GM21529 (cell line): ENCODE measurements at regions not wholly inside any gene's neighbourhood (a gene's known extent, or its start where the extent isn't known, plus 50 kb on each side); places are given as distances from the start of the nearest gene placed in this dataset.
"Not testable (repeated sequence)": the region's sequence is repeated elsewhere in the genome, so short reads cannot be mapped to it uniquely, and the experiment has no call there.

Experiments
- ATAC-seq: cut with Tn5 transposase; IDR thresholded peaks from one replicate; pipeline ENCODE4 v1.9.1; 2021; ENCODE audit not compliant: unreplicated experiment

DNA sequence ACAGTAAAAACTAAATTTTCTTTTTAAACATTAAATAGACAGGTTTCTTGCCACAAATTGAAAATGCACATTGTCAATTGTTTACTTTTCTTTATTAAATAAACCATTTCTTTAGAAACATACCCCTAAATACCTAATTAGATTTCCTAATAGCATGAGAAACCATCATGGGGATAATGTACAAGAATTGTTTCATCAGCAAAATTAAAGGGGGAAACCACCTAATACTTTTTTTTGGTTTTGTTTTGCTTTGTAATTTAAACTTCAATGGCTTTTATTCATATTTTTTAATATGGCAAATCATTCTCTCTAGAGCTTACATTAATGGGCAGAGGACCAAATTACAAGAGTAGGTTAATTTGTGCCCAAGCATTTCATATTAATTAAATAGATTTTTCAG is 987.9 kb downstream of the EPHA7 start:
- no peak for ATAC-seq

DNA sequence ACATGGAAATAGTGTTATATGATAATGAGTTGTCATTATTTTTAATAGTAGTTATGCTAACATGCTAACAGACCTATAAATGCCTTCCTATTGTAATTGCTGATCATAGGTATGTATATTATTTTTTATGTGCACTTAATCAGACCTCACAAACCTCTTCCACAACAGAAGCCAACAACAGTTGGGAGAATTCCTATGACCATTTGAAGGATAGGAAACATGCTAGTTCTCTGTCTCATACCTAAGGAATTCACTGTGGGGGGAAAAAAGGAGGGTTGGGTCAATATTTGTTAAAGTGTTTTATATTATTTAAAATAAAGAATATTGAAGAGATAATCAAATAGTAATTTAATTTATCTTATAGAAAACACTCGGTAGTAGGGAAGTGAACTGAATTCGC is 990.9 kb downstream of the EPHA7 start:
- ATAC-seq, result no peak

DNA sequence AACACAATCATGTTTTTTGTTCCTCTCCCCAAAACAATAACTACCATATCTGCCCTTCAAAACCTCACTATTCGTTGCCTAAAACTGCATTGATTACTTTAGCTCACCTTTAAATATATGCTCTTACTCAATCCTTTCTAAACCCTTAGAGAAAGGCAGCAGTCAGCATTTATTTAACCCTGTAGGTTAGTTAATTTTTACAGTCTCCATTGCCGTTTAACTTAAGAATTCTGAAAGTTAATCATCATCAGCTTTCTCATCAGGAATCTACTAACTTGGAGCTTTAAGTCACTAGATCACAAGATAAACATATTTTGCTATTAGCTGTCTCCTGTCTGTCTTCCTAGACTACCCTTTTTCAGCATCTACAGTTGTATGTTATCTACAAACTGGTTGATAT is 991.9 kb downstream of the EPHA7 start:
- ATAC-seq, result no peak

DNA sequence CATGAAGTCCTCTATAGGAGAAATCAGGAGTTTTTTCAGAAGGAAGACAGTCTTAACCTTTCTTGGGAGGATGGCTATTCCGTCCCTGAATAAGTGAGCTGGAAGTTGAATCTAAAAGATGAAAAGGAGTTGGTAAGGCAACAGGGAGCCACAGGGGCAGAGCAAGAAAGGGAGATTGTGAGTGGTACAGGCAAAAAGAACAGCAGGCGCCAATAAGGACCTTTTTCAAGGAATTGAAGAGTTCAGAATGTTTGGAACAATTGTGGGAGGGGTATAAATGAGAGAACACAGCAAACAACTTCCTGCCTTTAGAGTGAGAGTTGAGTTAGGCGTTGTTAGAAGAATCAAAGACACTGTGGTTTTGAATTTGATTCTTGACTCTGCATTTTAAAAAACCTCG is 1003.7 kb downstream of the EPHA7 start:
- ATAC-seq, result no peak

DNA sequence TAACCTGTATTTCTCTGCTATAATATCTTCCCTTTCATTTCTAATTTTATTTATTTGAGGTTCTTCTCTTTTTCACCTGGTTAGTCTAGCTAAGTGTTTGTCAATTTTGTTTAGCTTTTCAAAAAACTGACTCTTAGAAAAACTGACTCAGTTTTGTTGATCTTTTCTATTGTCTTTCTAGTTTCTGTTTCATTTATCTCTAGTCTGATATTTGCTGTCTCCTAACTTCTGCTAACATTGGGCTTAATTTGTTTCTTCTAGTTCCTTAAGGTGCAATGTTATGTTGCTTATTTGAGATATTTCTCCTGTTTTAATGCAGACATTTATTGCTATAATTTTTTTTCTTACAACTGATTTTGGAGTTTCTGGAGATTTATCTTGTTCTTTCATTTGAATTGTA is 1011.0 kb downstream of the EPHA7 start:
- ATAC-seq, result no peak

DNA sequence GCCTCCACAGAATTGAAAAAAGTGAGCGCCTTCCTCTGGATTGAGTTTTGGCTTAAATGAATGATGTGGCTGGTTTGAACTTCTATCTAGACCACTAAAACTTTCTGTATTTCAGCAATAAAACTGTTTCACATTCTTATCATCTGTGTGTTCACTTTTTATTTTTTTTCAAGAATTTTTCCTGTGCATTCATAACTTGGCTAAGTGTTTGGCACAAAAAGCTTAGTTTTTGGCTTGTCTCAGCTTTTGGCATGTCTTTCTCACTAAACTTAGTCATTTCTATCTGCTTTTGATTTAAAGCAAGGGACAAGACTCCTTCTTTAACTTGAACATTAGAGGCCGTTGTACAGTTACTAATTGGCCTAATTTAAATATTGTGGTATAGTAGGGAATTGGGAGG is 1015.1 kb downstream of the EPHA7 start:
- no peak for ATAC-seq

DNA sequence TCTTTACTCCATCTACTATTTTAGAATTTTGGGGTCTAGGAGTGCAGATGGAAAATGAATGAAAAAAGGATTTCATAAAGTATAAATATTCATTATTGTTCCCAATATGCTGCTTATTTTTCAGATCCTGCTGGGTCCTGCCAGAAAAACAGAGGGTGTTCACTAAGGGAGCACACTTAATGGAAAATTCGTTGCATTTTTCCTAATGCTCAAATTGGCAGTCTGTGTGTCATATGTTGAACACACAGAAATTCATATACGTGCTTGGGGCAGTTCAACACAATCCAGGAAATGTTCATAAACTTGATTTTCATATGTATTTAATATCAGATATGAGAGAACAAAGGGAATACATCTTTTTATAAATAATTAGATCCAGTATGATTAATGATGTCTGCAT is 1019.4 kb downstream of the EPHA7 start:
- ATAC-seq, result no peak

DNA sequence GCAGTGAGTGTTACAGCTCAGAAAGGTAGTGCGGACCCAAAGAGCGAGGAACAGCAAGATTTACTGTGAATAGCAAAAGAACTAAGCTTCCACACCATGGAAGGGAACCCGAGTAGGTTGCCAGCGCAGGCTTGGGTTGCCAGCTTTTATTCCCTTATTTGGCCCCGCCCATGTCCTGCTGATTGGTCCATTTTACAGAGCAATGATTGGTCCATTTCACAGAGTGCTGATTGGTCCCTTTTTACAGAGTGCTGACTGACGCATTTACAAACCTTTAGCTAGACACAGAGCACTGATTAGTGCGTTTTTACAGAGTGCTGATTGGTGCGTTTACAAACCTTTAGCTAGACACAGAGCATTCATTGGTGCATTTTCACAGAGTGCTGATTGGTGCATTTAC is 1030.7 kb downstream of the EPHA7 start:
- not testable (repeated sequence) for ATAC-seq

DNA sequence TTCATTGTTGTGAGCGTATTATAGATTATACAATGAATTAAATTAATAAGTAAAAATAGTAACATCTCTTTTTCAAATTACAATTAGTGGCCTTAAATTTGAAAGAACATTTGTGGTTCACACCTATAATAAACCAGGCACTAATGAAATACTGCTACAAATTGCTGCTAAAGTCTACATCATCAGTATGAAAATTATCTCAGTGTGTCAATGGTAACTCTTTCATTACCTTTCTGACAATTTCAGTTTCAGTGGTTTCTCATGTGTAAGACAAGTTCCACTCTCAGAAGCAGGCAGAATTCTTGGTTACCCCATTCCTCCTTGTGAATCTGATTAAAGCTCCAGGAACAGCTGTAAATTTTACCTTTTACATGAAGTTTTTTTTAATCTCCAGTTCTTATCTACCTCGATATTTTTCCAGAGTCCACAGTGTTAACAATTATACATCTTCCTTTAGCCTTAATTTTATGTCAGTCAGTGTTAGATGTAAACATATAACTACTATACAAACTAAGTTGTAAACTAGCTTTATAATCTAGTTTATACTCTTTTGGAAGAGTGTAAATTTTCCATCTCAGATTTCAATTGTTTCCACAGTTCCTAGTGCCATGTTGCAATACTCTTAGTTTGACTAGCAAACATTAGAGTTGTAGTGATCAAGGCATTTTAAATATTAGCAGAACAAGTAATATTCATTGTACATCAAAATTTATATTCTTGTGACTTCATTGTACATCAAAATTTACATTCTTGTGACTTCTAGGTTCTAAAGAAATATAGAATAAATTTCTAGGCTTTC is 1038.4 kb downstream of the EPHA7 start:
- ATAC-seq, result no peak

DNA sequence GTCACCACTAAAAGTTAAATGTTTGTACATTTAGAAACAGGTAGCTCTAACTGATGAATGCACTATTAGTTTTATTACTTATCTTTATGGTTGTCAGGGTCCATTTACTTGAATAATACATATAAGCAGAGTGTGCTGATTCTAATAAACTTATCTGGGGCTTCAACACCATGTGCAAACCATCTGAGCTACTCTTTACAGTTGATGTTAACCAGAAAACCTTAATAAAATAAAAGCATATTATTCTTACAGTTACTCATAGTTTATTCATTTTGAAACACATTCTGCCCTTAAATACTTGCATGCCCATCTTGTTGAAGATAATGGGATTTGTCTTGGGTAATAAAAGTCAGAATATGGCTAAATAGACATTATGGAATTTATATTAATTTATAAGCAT is 1042.2 kb downstream of the EPHA7 start:
- no peak for ATAC-seq

DNA sequence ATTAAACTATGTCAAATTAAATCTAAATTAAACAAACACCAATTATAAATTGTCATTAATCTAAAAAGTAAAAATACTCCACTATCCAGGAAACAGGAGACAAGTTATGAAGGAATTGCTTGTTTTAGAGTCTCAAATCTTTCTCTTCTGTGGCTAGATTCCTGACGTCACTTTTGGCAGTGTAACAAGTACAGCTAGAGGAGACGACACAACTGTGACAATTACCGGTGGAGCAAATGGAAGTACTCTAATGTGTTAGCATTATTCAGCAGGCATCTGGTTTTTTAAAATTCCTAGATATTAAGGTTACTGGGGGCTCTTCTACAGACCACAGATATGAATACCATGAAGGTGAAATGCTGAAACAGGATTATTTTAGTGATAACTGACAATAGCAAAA is 1042.7 kb downstream of the EPHA7 start:
- no peak for ATAC-seq

DNA sequence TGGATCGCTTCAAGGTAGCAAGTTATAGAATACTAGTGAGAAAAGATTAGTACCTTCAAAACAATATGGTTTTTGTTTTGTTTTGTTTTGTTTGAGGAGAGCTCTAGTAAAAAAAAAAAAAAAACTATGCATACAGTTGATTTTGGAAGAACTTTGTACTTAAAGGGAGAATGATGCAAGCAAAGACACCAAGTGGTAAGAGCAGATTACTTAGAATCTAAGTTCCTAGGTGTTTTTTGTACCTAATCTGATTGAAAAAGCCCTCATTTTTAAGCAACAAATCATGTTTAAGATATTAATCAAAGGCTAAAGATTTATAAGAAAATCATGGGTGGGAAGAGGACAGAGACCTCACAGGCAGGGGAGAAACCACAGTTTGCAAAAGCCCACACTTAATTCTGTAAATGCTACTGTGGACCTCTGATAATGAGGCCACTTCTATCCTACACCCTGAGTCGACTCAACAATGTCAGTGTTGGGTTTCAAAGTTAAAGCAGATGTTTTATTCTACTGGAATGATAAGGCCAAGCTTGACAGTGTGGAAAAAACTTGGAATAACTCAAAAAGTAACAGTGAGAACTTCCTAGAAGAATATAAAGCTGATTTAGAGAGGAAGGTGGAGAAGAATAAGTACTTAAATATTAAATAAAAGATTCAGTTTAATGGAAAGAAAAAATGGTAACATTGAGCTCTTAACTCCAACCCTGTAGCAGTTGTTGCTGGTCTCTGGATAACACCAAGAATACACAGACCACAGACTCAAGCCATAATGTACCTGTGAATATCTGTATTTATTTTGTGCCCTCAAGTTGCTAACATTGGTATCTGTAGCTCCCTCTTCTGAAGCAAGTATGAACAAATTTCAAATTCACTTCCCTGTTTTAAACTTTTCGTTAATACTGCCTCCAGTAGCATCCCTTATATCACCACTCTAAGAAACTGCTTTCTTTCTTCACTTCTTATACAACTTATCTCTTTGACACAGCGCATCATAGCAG is 1047.8 kb downstream of the EPHA7 start:
- no peak for ATAC-seq

DNA sequence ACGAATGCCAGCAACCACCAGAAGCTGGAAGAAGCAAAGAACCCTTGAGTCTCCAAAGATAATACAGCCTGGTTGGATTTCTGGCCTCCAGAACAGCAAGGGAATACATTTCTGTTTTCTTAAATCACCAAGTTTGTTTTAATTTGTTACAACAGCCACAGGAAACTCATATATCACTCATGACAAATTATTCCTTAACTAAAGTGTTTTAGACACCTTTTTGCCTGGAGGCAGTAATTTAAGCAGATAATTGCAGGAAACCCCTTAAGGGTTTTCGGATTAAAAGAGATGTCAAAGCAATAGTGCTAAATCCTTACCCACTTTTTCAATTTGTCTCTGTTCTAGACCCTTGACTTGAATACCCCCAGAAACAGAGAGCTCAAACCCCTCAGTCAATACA is 1050.0 kb downstream of the EPHA7 start:
- no peak for ATAC-seq

DNA sequence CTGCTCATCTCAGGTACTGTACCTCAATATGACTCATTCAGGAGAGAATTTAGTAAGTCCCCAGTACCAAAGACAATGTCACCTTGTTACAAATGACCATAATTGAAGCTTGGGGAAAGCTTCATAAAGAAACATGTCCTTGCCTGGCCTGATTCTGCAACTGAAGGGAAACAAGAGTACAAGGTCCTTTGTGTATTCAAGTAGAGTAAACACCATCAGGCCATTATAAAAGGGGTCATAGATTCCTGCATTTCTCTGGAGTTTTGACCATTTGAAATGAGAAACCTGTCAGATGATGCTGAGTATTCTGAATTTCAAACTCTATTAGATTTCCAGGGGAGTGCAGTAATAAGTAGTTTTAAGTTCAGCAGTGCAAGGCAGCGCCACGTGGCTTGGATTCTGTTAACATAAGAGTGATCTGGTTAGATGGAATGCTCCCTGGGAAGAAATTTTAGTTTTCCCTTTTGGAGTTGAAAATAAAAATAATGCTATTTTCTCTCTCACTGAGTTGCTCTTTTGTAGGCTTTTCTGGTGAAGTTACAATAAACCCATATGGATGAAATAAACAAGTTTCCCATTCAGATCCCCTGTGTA is 1054.3 kb downstream of the EPHA7 start:
- no peak for ATAC-seq

DNA sequence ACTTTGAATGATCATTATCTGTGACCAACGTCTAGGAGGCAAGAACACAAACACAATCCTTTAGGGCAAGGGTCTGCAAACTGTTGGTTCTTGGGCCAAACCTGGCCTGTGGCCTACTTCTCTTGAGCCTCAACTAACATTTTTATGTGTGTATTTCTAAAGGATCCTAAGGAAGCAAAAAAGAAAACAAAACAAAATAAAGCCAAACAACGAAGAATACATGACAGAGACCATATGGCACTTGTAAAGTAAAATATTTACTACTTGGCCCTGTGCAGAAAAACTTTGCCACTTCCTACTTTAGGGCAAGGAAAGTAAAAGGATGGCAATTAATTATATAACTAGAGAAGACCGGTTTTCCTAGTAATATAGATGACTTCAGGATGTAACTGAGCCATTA is 1056.2 kb downstream of the EPHA7 start:
- ATAC-seq, result no peak

DNA sequence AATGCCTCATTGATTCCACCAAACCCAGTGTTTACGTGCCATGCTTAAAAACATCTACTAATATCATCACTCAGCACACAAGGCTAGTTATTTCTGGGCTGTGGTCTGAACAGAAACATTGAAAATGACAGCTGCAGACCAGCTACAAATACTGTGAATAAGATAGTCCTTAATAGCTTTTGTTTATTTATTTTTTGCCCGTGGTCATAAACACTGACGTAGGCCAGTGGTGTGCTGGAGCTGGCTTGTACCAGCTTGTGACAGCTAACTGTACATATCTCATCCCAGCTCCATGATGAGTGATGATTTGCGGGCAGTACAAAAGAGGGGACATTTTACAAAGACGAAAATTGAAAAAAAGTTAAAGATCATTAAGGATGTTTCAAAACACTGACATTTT is 1057.0 kb downstream of the EPHA7 start:
- no peak for ATAC-seq

DNA sequence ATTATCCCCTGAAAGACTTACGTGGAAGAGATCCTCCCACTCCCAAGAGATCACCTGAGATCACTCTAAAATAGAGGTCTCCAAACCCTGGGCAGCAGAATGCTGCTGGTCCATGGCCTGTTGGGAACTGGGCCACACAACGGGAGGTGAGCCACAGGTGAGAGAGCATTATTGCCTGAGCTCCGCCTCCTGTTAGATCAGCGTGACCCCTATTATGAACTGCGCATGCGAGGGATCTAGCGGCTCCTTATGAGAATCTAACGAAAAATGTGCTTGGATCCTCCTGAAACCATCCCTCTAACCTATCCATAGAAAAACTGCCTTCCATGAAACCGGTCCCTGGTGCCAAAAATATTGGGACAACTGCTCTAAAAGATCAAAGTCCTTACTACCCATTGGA is 1057.4 kb downstream of the EPHA7 start:
- no peak for ATAC-seq

DNA sequence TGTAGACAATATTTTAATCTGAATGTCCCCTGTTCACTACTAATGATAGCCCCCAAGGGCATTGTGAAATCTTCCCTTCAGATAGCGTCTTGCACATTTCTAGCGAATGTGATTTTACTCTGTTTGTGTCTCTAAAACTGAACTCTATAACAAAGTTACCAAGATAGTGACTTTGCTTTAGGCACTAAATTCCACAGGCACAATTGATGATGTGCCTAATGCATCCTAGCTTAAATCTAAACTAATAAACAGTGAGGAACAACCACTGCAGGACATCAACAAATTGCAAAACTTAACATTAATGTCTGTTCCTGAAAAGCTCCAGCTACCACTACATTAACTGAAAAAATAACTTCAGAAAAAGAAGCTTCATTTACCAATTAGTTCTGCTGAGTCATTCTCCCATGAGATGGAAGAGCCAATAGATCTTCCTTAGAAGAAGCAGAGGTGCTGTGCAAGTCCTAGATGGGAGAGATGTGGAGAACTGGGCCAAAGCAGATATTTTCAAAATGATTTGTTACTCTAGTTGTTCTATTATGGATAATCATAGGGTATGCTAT is 1065.0 kb downstream of the EPHA7 start:
- no peak for ATAC-seq

DNA sequence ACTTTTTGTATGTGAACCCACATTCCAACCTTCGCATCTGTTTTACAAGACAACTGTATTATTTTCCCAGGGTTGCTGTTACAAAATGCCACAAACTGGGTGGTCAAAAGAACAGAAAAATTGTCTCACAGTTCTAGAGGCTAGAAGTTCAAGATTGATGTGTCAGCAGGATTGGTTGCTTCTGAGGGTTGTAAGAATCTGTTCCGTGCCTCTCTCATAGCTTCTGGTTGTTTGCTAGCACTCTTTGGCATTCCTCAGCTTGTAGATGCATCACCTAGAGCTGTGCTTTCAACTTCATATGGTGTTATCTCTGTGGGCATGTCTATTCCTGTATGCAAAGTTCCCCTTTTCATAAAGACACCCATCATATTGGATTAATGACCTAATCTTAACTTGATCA is 1067.2 kb downstream of the EPHA7 start:
- no peak for ATAC-seq

DNA sequence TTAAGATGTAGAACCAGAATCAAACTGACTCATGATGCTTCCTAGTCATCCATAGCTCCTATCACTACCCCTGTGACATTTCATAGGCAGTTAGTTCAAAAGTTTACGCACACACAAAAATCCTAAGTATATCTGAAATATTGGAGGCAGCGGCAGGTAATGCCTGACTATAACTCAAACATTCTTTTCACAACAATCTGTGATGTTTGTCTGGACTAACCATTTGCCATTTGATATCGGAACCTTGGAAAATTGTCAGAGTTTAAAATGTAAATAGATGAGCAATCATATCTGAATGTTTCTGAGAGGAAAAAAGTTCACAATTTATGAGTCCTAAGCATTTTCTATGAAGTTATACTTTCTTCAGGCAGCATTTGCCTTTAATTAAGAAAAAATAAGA is 1078.2 kb downstream of the EPHA7 start:
- ATAC-seq, result no peak

DNA sequence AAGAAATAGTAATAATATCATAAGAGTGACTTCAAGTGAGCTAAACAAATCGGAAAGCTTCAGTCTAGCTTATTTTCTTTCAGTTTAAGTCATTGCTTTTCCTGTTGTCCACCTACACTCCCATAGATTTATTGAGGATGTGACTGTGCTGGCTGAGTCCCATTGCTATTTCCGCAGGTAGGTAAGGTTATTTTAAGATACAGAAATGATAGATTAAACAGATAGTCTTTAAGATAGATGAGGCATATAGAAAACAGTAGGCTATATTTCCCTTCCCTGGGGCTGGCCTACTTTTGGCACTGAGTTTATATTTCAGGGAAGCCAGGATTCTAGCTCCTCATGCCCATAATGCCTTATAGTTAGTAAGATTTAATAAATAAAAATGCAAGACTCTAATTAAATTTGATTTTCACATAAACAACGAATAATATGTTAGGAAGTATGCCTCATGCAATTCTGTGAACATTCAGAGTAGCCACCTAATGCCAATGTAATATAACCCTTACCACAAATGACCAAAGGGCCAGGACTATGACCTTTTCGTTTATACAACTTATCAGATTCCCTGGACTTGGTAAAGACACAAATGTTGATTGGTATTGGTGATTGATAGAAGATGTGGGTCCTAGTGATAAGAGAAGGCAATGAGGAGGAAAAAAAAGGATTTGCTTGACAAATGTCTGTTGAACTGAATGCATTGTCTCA is 1079.3 kb downstream of the EPHA7 start:
- no peak for ATAC-seq
